Endothelial cell of umbilical vein (primary cell): ENCODE measurements at regions not wholly inside any gene's neighbourhood (a gene's known extent, or its start where the extent isn't known, plus 50 kb on each side); places are given as distances from the start of the nearest gene placed in this dataset.

Experiments used
- BruUV-seq: library from RNA; stranded (reverse); fragments of 400-500 nt; replicated peaks from 2 replicates; lab custom pipeline; 2021; lab: Mats Ljungman, UMichigan
- CTCF ChIA-PET: fragments of 300-600, 350-600 bp; sonication (Branson Sonifier 250); formaldehyde crosslinking; loops from one replicate; lab custom pipeline; 2021; ENCODE audit warnings: antibody characterized with exemption, inconsistent platforms; lab: Charles Lee
- POLR2A ChIA-PET: fragments of 300-600, 350-600 bp; sonication (Branson Sonifier 250); formaldehyde crosslinking; loops from one replicate; lab custom pipeline; 2021; ENCODE audit warnings: antibody characterized with exemption, inconsistent platforms; lab: Charles Lee
- DNase-seq: peaks from one replicate; pipeline ENCODE4 v3.0.0-alpha.2; 2011; ENCODE audit warnings: low read depth, low spot score
- FAIRE-seq: peaks from 2 replicates; lab custom pipeline; 2011; peaks lifted over from hg19 to GRCh38; lab: Jason Lieb, UNC
- H2AFZ ChIP-seq: 2 replicates; pipeline ENCODE4 v1.6.0; 2012; ENCODE audit warnings: low read depth, low read length, control low read depth, inconsistent platforms
- H3K27ac ChIP-seq: 2 replicates; pipeline ENCODE4 v1.5.1; 2011; ENCODE audit warnings: low read depth, mild to moderate bottlenecking, control low read depth, low read length, moderate library complexity; ENCODE audit not compliant: insufficient read depth
- H3K27me3 ChIP-seq, 2 experiments: 2 replicates each; pipeline versions ENCODE4 v1.6.0 to v1.6.1; 2011; ENCODE audit warnings: low read length in 2 of 2, mixed read lengths in 1 of 2; ENCODE audit not compliant: control insufficient read depth in 2 of 2, insufficient read depth in 2 of 2
- H3K36me3 ChIP-seq, 2 experiments: 2 replicates in 1 of 2; 3 replicates in 1 of 2; pipeline ENCODE4 v1.5.1; 2011; ENCODE audit warnings: low read length in 2 of 2, mild to moderate bottlenecking in 1 of 2, moderate library complexity in 1 of 2; ENCODE audit not compliant: control insufficient read depth in 2 of 2, insufficient read depth in 2 of 2; ENCODE audit errors: extremely low read depth in 1 of 2
- H3K4me1 ChIP-seq: 3 replicates; pipeline ENCODE4 v1.5.1; 2011; ENCODE audit warnings: mild to moderate bottlenecking, low read length; ENCODE audit not compliant: control insufficient read depth, insufficient read depth; ENCODE audit errors: extremely low read depth
- H3K4me2 ChIP-seq: 2 replicates; pipeline ENCODE4 v1.6.1; 2011; ENCODE audit warnings: low read length, control low read depth, mixed read lengths; ENCODE audit not compliant: insufficient read depth
- H3K4me3 ChIP-seq, 3 experiments: fragments of 200-600 bp in 1 of 3; sonication (generic), shearing (Covaris generic) in 1 of 3; replicated peaks in 1 of 3; 2 replicates each; pipeline ENCODE4 v1.5.1; 2011 to 2016; ENCODE audit warnings: control low read depth in 3 of 3, low read length in 3 of 3, mild to moderate bottlenecking in 2 of 3, inconsistent platforms in 1 of 3, low read depth in 1 of 3, moderate library complexity in 1 of 3; ENCODE audit not compliant: insufficient read depth in 1 of 3
- H3K79me2 ChIP-seq: 2 replicates; pipeline ENCODE4 v1.6.0; 2012; ENCODE audit warnings: low read length, inconsistent platforms; ENCODE audit not compliant: control insufficient read depth, insufficient read depth
- H3K9ac ChIP-seq: replicated peaks from 2 replicates; pipeline ENCODE3; 2011; ENCODE audit warnings: low read length, control low read depth; ENCODE audit not compliant: insufficient read depth; ENCODE audit errors: extremely low read depth
- H3K9me1 ChIP-seq: replicated peaks from 3 replicates; pipeline ENCODE4 v1.6.0; 2011; ENCODE audit warnings: mild to moderate bottlenecking, low read length; ENCODE audit not compliant: control insufficient read depth, insufficient read depth; ENCODE audit errors: extremely low read depth
- H3K9me3 ChIP-seq: replicated peaks from 2 replicates; pipeline ENCODE4 v1.5.1; 2012; ENCODE audit warnings: low read length, inconsistent platforms; ENCODE audit not compliant: control insufficient read depth, insufficient read depth
- H4K20me1 ChIP-seq: replicated peaks from 2 replicates; pipeline ENCODE3; 2011; ENCODE audit warnings: mild to moderate bottlenecking, low read length; ENCODE audit not compliant: control insufficient read depth, insufficient read depth; ENCODE audit errors: extremely low read depth
- EZH2 ChIP-seq: IDR thresholded peaks from 2 replicates; pipeline ENCODE4 v1.6.1; 2012; ENCODE audit warnings: borderline replicate concordance, low read depth, mild to moderate bottlenecking, moderate library complexity, low read length, inconsistent platforms; ENCODE audit not compliant: severe bottlenecking
- FOS ChIP-seq: IDR thresholded peaks from 2 replicates; pipeline ENCODE4 v1.6.1; 2011; ENCODE audit warnings: mild to moderate bottlenecking, low read length, moderate library complexity, borderline replicate concordance; ENCODE audit not compliant: insufficient read depth
- GATA2 ChIP-seq: IDR thresholded peaks from 2 replicates; pipeline ENCODE4 v1.7.0; 2011; ENCODE audit warnings: low read depth, mild to moderate bottlenecking, moderate library complexity, mixed read lengths, low read length; ENCODE audit not compliant: insufficient read length, insufficient read depth
- JUN ChIP-seq: IDR thresholded peaks from 2 replicates; pipeline ENCODE4 v1.6.1; 2011; ENCODE audit warnings: borderline replicate concordance, low read depth; ENCODE audit not compliant: insufficient read length, insufficient read depth
- MYC ChIP-seq: IDR thresholded peaks from one replicate; pipeline ENCODE4 v1.6.1; 2011; ENCODE audit warnings: mild to moderate bottlenecking, low read depth, low read length
- POLR2A ChIP-seq: IDR thresholded peaks from 2 replicates; pipeline ENCODE4 v1.6.1; 2012; ENCODE audit warnings: low read depth, mild to moderate bottlenecking, control low read depth, low read length
- POLR2AphosphoS5 ChIP-seq: IDR thresholded peaks from 2 replicates; pipeline ENCODE4 v1.6.1; 2012; ENCODE audit warnings: low read depth, mild to moderate bottlenecking, control low read depth, low read length, moderate library complexity; ENCODE audit not compliant: insufficient read depth
- dilution Hi-C: fragments of 300-500 bp; cut with MboI; formaldehyde crosslinking; loops from one replicate; pipeline ENCODE4 v1.15.0; 2019; ENCODE audit warnings: low sequenced_read_pairs; ENCODE audit not compliant: extremely low pct_ligation_motif_present
- intact Hi-C: fragments of 100-400 bp; cut with micrococcal nuclease; formaldehyde crosslinking; loops from one replicate; pipeline ENCODE4 v1.10.0; 2022
- TF ChIP-seq, protein P1 (sequence below), 2 donors: IDR thresholded peaks; 1 replicate in 1 of 2; 2 replicates in 1 of 2; pipeline ENCODE4 v1.5.1; 2011; ENCODE audit warnings: low read length in 2 of 2, mild to moderate bottlenecking in 2 of 2, moderate library complexity in 2 of 2, control low read depth in 1 of 2, inconsistent platforms in 1 of 2, low read depth in 1 of 2; ENCODE audit not compliant: insufficient read depth in 1 of 2; ENCODE audit errors: extremely low read depth in 1 of 2
- TF ChIP-seq, protein P2 (sequence below): IDR thresholded peaks from 2 replicates; pipeline ENCODE4 v1.6.1; 2011; ENCODE audit not compliant: insufficient read depth, insufficient read length

DNA sequence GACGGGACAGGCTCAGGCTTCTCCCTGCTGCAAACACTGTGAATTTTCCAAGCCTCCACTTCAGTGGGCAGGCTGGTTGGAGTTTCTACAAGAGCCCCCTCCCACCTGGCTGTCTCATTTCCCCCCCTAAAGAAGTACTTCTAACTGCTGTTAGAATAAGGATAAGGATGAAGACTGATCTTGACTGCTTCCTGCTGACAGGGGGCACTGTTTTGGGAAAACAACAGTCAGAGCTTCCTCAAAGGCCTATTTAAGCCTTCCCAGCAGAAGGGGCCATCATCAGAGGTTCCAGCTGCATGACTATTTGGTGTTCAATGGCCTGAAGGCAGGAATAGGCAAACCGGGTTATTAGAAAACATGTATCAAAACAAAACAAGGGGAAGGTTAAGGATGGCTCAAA is 1162.8 kb downstream of the DSC3 start:
- intact Hi-C loops (no loop called here), dilution Hi-C loops (no loop called here)
- FAIRE-seq (no peak), DNase-seq (no peak)
- Histone ChIP-seq H3K9me3 (no peaks in the 10 kb centered on the region), H3K79me2 (no peaks in the 10 kb centered on the region), H3K4me1 (no peaks in the 10 kb centered on the region), H2AFZ (no peak overlapping the region), H3K9me1 (no peaks in the 10 kb centered on the region), H3K4me3 (no peak overlapping the region), H3K4me2 (no peak overlapping the region), H3K36me3 (no peaks in the 10 kb centered on the region), H4K20me1 (no peaks in the 10 kb centered on the region), H3K27ac (no peak overlapping the region), H3K27me3 (no peaks in the 10 kb centered on the region), H3K9ac (no peak overlapping the region)
- BruUV-seq, result no TSS peak
- TF ChIP-seq FOS (no peak), EZH2 (no peak), POLR2AphosphoS5 (no peak), MYC (no peak), JUN (no peak), GATA2 (no peak), POLR2A (no peak)
- TF ChIP-seq, protein P1, sequence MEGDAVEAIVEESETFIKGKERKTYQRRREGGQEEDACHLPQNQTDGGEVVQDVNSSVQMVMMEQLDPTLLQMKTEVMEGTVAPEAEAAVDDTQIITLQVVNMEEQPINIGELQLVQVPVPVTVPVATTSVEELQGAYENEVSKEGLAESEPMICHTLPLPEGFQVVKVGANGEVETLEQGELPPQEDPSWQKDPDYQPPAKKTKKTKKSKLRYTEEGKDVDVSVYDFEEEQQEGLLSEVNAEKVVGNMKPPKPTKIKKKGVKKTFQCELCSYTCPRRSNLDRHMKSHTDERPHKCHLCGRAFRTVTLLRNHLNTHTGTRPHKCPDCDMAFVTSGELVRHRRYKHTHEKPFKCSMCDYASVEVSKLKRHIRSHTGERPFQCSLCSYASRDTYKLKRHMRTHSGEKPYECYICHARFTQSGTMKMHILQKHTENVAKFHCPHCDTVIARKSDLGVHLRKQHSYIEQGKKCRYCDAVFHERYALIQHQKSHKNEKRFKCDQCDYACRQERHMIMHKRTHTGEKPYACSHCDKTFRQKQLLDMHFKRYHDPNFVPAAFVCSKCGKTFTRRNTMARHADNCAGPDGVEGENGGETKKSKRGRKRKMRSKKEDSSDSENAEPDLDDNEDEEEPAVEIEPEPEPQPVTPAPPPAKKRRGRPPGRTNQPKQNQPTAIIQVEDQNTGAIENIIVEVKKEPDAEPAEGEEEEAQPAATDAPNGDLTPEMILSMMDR (IDR thresholded peaks at IDR 0.05; ENCODE audit: extremely low read depth in 1 of 2, insufficient read depth in 1 of 2, low read depth in 1 of 2, low read length in 2 of 2), result no peak
- TF ChIP-seq, protein P2, sequence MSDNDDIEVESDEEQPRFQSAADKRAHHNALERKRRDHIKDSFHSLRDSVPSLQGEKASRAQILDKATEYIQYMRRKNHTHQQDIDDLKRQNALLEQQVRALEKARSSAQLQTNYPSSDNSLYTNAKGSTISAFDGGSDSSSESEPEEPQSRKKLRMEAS, result no peak
- CTCF ChIA-PET, result no interaction called here
- POLR2A ChIA-PET, result no interaction called here
